ENCODE measurements at regions not wholly inside any gene's neighbourhood (a gene's known extent, or its start where the extent isn't known, plus 50 kb on each side); places are given as distances from the start of the nearest gene placed in this dataset.
"Not testable (repeated sequence)": the region's sequence is repeated elsewhere in the genome, so short reads cannot be mapped to it uniquely, and the experiment has no call there.

DNA sequence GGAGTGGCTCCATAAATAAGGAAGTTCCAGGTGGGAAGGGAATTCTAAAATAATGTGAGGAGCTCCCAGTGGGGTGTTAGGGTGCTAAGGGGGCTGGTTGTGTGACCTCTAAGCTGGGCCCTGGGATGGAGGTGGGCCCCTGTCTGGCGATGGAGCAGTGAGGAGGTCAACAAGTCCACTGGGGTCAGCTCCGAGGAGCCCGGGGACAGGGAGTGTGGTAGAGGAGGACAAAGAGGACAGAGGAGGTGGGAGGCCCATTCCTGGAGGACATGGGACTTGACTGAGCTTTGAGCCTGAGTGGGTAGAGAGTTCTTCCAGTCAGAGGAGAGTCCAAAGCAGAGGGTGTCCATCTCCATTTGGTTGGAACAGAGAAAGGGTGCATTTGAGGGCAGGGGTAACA is 390.2 kb downstream of the TSHZ3 start:
- intact Hi-C loops (cut with DNase I) = no loop called here
- Histone ChIP-seq H3K9me3 (no peaks in the 10 kb centered on the region), H3K4me1 (replicated peaks) (no peaks in the 10 kb centered on the region), H3K27me3 (replicated peaks; ENCODE audit: insufficient read depth) (no peaks in the 10 kb centered on the region), H3K27ac (no peak overlapping the region), H3K4me3 (no peak overlapping the region), H3K36me3 (no peaks in the 10 kb centered on the region)
- TF ChIP-seq POLR2A (IDR thresholded peaks at IDR 0.05) = no peak
- no peak for TF ChIP-seq POLR2AphosphoS5 (IDR thresholded peaks at IDR 0.05)
- TF ChIP-seq CTCF (IDR thresholded peaks at IDR 0.05) = no peak
- 91% methylated on average over 3 of the region's 3 CpGs for WGBS
- no peak for DNase-seq (ENCODE audit: low spot score)

DNA sequence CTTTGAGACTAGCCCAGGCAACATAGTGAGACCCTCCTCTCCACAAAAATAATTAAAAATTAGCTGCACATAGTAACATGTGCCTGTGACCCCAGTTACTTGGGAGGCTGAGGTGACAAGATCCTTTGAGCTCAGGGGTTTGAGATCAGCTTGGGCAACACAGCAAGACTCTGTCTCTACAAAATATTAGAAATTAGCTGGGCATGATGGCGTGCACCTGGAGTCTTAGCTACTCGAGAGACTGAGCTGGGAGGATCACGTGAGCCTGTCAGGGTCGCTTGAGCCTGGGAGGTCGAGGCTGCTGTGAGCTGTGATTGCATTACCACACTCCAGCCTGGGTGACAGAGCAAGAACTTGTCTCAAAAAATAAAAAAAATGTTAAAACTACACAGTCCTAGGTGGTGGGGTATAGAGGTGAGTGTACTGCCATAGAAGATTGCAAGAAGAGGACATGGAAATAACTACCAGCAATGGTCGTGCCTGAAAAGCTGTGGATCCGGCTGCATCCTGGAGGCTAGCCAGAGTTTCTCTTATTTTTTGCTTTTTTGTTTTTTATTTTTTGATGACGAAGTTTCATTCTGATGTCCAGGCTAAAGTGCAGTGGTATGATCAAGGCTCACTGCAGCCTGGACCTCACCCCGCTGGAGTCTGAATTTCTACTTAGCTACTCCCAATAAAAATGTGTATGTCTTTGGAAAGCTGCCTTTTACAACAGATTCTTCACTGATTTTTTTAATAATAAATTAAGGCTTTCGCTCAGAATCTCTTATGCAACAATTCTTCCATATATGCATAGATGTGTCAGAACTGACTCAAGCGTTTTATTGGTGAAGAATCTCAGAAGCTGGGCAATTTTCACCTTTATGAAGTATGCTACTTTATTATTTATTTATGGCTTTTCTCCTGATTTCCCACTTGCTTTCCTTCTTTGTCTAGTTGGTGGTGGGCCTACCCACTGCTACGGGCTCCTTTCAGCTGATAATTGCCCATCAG is 393.8 kb downstream of the TSHZ3 start:
- WGBS = 91% methylated on average over 12 of the region's 12 CpGs
- Histone ChIP-seq H3K4me3 (no peak overlapping the region), H3K9me3 (no peaks in the 10 kb centered on the region), H3K27ac (no peak overlapping the region), H3K36me3 (no peaks in the 10 kb centered on the region), H3K4me1 (replicated peaks) (no peaks in the 10 kb centered on the region), H3K27me3 (replicated peaks; ENCODE audit: insufficient read depth) (no peaks in the 10 kb centered on the region)
- TF ChIP-seq CTCF (IDR thresholded peaks at IDR 0.05) (no peak), POLR2AphosphoS5 (IDR thresholded peaks at IDR 0.05) (no peak), POLR2A (IDR thresholded peaks at IDR 0.05) (no peak)
- DNase-seq (ENCODE audit: low spot score) = no peak
- intact Hi-C loops (cut with DNase I) = no loop called here

- H3K27ac ChIP-seq; DNase-seq (ENCODE audit: low spot score); intact Hi-C loops (cut with DNase I); H3K4me1 ChIP-seq (replicated peaks); H3K27me3 ChIP-seq (replicated peaks; ENCODE audit: insufficient read depth); H3K4me3 ChIP-seq; H3K9me3 ChIP-seq; H3K36me3 ChIP-seq: not testable (repeated sequence)
- WGBS = 92% methylated on average over 6 of the region's 6 CpGs
These were observed 404.8 kb downstream of the TSHZ3 start for GRCh38 chr19:30944276-30944932.

DNA sequence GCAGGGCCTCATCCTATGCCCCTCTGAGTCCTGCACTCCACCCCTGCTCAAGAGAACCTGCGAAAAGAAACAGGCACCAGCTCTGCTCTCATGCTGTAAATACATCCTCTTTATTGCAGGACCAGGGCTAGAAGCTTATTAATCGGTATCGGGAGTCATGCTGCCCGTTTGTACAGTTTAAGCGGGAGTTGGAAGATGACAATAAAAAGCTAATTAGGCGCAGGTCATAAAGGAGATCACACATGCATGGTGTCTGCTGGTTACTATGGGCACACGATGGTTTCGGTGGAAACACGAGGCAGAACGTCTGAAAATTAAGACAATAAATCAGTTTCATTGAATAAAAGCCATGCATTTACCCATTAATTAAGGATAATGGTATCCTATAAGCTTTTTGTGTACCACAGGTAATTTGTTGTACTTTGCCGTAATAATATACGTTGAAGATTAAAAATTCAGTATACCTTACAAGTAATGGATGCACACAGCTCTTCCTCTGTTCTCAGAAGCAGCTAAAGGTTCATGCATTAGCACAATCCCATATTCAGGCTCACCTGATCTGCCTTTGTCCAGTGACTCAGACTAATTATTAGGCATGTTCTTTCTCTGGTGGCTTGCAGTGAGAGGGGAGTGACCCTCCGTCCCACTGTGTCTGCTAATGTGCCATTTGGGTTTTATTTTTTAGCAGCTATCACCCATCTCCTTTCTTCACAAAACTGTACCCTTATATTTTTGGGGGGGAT is 406.0 kb downstream of the TSHZ3 start:
- Histone ChIP-seq H3K27ac (no peak overlapping the region), H3K4me3 (no peak overlapping the region), H3K36me3 (no peaks in the 10 kb centered on the region), H3K27me3 (replicated peaks; ENCODE audit: insufficient read depth) (no peaks in the 10 kb centered on the region), H3K4me1 (replicated peaks) (no peaks in the 10 kb centered on the region), H3K9me3 (no peaks in the 10 kb centered on the region)
- WGBS = 60% methylated on average over 13 of the region's 13 CpGs
- TF ChIP-seq POLR2A (IDR thresholded peaks at IDR 0.05) (no peak), CTCF (IDR thresholded peaks at IDR 0.05) (no peak), POLR2AphosphoS5 (IDR thresholded peaks at IDR 0.05) (no peak)
- intact Hi-C loops (cut with DNase I) = no loop called here
- DNase-seq (ENCODE audit: low spot score) = no peak

DNA sequence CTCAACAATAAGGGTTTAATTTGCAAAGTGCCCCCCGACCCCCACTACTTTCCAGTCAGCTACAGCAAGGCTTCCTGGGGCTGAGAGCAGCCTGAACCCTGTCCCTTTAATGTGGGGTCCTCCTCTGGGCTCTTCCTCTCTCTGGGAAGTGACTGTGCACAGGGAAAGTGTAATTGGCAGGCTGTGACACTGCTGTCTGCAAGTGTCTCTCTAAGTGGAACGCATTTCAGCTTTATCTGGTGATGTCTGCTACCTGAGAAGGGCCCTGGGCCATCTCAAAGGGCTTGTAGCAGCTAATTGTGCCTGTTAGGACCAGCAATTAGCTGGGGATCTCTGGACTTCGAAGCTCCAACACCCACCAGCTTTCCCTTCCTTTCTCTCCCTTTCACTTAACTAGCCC is 406.6 kb downstream of the TSHZ3 start:
- H3K27me3 ChIP-seq (replicated peaks; ENCODE audit: insufficient read depth) = no peaks in the 10 kb centered on the region
- no peak for TF ChIP-seq POLR2A (IDR thresholded peaks at IDR 0.05)
- TF ChIP-seq CTCF (IDR thresholded peaks at IDR 0.05) = no peak
- no peak for TF ChIP-seq POLR2AphosphoS5 (IDR thresholded peaks at IDR 0.05)
- 25% methylated on average over 3 of the region's 3 CpGs for WGBS
- intact Hi-C loops (cut with DNase I) = no loop called here
- no peak for DNase-seq (ENCODE audit: low spot score)
- no peaks in the 10 kb centered on the region for H3K36me3 ChIP-seq
- no peak overlapping the region for H3K4me3 ChIP-seq
- H3K9me3 ChIP-seq = no peaks in the 10 kb centered on the region
- H3K27ac ChIP-seq = no peak overlapping the region
- no peaks in the 10 kb centered on the region for H3K4me1 ChIP-seq (replicated peaks)

Measured in prostate gland (tissue), 2 donors.